GM19239 (cell line): ENCODE measurements at regions not wholly inside any gene's neighbourhood (a gene's known extent, or its start where the extent isn't known, plus 50 kb on each side); places are given as distances from the start of the nearest gene placed in this dataset.

Experiments used
- DNase-seq: peaks from one replicate; pipeline ENCODE4 v3.0.0; 2011; ENCODE audit warnings: low spot score; ENCODE audit not compliant: insufficient read length
- FAIRE-seq: peaks from 2 replicates; lab custom pipeline; 2011; peaks lifted over from hg19 to GRCh38; lab: Jason Lieb, UNC

DNA sequence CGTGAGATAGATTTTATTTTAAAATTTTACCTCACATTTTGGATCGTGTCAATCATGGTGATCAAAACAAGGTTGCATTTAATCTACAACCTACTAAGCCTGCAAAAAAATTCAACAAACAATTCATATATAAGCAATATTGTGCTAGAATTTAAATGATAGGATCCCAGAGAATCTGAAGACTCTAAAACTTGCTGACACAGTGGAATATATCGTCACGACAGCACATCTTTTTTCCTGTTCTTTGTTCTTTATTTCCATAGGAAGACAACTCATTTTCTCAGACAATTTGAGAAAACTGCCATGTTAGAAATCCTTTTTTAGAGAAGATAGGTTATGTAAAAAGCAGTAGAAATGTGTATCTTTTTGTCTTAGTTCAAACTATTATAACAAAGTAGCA is 820.2 kb upstream of the CELF2 start:
- no peak for DNase-seq
- FAIRE-seq = no peak

DNA sequence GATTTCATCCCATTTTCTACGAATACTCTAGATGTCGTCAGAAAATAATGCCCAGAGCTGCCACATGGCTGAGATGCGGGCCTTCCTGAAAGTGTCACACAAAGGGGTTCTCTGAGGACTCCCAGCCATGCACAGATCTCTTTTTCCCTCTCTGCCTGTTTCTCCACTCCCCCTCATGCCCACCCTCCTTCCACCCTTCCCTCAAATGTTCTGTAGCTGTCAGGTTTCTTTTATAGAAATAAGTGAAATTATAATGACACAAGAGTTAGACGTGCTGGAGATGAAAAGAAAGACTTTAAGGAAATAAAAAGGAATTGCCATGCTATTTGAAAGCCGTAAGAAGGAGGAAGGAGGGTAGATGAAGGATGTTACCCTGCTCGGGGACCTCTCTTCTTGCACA is 819.3 kb upstream of the CELF2 start:
- no peak for FAIRE-seq
- DNase-seq = no peak

DNA sequence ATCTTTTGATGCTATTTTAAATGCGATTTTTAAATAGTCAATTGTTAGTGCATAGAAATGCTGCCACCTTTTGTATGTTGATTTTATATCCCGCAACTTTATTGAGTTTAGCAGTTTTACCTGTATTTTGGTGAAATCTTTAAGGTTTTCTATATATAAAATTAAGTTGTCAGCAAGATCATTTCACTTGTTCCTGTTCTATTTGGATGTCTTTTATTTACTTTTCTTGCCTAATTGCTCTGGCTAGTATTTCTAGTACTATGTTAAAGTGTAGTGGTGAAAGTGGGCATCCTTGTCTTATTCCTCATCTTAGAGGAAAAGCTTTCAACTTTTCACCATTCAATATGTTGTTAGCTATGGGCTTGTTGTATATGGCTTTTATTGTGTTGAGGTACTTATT is 813.3 kb upstream of the CELF2 start:
- FAIRE-seq (no peak), DNase-seq (no peak)

DNA sequence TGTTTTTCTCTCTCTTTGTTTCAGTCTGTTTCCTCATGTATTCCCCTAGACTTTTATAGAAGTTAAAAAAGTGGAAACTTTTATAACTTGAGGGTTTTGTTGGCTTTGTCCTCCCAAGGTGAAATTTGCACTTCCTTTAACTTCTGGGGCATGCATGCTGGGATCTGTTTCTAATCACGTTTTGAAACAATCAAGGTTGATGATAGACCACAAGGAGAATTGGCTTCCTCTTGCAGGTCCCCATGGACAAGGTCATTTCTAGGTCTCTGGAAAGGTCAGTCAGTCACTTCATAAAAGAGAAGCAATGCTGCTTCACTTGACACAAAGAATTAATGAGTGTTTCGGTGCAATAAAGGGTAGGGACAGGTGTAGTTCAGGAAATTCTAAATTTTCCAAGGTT is 811.8 kb upstream of the CELF2 start:
- FAIRE-seq = no peak
- DNase-seq = no peak

DNA sequence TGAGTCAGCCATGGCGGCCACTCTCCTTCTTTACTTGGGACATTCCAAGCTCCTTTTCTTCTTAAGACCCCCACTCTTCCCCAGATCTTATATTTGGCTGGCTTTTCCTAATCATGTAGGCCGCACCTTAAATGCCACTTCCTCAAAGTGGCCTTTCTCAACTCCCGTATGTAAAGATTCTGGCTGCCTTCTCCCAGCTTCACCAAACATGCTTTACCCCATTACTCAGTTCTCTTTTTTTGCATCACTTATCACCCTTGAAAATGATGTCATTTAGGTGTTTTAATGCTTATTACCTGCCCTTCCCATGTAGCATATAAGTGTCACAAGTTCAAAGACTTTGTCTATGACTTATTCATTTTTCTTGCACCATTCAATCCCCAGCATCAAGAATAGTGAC is 810.1 kb upstream of the CELF2 start:
- FAIRE-seq (no peak), DNase-seq (no peak)

GRCh38 chr10:10208196-10208595 is 809.5 kb upstream of the CELF2 start:
- FAIRE-seq = no peak
- DNase-seq = no peak

DNA sequence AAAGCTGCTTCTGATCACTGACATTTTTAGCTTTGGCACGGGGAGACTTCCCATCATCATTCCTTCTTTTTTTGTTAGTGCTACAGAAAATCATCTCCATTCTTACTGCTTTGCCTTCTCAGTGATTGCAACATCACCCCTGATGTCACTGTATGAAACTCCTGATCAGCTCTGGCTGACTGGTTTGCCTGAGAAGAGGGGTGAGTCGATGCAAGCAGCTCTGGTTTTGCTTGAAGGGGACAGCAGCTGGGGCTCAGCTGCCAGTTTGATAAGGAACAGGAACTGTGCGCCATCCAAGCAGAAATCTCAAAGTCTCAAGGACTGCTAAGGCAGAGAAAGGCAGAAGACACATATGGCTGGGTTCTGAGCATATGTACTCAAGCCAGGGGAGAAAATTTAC is 808.5 kb upstream of the CELF2 start:
- no peak for FAIRE-seq
- no peak for DNase-seq

GRCh38 chr10:10211409-10211808 is 806.3 kb upstream of the CELF2 start:
- FAIRE-seq (no peak), DNase-seq (no peak)

DNA sequence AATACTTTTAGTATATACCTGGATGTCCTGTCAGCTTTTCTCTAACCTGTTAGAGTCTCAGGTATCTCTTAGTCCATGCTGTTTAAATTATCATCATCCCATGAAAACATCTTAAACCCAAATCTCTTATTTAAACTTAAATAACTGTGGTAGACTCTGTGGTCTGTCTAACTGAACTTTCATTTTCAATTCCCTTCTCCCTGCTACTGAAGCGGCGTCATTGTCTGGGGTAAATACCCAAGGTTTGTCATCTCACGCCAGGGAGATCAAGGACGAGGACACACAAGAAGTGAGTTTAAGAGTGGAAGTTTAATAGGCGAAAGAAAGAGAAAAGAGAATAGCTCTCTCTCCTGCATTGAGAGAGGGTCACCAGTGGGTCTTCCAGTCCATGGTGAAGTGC is 804.4 kb upstream of the CELF2 start:
- FAIRE-seq (no peak), DNase-seq (no peak)

- FAIRE-seq (no peak), DNase-seq (no peak)
Measured at GRCh38 chr10:10222304-10222841, 795.3 kb upstream of the CELF2 start.

- DNase-seq (no peak), FAIRE-seq (no peak)
Measured at GRCh38 chr10:10223131-10223530, 794.5 kb upstream of the CELF2 start.

- FAIRE-seq (no peak), DNase-seq (no peak)
Measured at GRCh38 chr10:10225136-10225676, 792.5 kb upstream of the CELF2 start.

DNA sequence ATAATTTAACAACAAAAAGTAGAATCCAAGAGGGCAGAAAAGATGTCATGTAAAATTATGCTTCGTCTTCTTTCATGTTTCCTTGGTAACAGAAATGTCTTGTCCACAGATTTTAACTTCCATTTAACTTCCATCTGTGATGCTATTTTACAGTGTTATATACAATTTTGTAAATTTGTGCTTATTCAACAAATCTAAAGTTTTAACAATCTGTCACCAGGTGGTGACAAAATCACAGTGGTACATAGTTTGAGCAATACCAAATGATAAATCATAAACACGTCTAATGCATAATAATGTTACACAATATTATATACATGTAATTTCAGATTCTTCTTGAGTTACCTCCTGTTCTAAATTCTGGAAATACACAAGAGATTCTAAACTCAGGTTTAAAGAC is 784.4 kb upstream of the CELF2 start:
- no peak for DNase-seq
- no peak for FAIRE-seq

- FAIRE-seq (no peak), DNase-seq (no peak)
Measured at GRCh38 chr10:10235003-10235402, 782.7 kb upstream of the CELF2 start.

DNA sequence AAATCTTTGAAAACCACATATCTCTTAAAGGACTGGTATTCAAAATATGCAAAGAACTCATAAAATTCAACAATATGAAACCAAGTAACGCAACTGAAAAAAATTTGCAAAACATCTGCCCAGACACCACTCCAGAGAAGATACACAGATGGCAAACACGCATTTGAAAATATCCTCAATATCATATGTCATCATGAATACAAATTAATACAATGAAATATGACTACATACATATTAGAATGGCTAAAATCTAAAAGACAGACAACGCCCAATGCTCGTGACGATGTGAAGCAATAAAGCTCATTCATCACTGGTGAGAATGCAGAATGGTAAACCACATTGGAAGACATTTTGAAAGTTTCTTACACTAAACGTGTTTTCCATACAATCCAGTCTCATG is 770.1 kb upstream of the CELF2 start:
- DNase-seq (no peak), FAIRE-seq (no peak)

DNA sequence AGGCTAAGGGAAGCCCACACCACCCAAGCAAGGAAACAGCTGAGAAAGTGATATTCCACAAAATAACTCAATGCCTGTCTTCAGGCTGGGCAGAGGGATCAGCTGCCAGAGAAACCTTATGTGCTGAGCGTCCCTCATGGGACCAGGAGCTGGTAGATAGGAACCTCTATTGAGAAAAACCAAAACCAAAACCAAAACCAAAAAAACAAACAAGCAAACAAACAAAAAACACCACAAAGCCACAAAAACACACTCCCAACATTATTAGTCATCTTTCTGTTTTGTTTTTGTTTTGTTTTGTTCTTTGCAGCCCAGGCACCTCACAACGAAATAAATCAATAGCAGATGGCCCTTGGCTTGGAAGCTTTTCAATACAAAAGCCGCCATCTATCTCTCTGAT is 760.8 kb upstream of the CELF2 start:
- DNase-seq (no peak), FAIRE-seq (no peak)

GRCh38 chr10:10259013-10259412 is 758.7 kb upstream of the CELF2 start:
- FAIRE-seq (no peak), DNase-seq (no peak)

GRCh38 chr10:10270126-10271050 is 747.3 kb upstream of the CELF2 start:
- no peak for FAIRE-seq
- no peak for DNase-seq

GRCh38 chr10:10271639-10272192 is 746.0 kb upstream of the CELF2 start:
- FAIRE-seq (no peak), DNase-seq (no peak)

DNA sequence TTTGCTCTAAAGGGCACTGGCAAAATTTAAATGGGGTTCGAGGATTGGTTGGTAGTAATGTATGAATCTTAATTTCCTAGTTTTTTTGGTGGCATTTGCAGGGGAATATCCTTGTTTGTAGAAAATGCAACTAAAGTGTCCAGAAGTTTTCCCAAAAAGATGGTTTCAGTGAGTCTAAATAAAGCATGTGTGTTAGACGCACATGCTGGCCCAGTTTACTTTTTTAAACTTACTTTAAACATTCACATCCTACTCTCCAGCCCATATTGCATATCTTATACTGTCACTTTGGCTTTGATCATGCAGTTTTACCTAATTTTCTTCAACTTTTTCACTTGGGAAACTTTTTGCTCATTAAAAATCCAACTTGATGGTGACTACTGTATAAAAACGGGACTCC is 744.0 kb upstream of the CELF2 start:
- no peak for FAIRE-seq
- DNase-seq = no peak

GRCh38 chr10:10279906-10280305 is 737.8 kb upstream of the CELF2 start:
- FAIRE-seq = no peak
- DNase-seq = no peak
